ENCODE measurements at regions not wholly inside any gene's neighbourhood (a gene's known extent, or its start where the extent isn't known, plus 50 kb on each side); places are given as distances from the start of the nearest gene placed in this dataset.
A peak's percentile ranks its signal among the peaks of the same experiment; 100 is the strongest.

DNA sequence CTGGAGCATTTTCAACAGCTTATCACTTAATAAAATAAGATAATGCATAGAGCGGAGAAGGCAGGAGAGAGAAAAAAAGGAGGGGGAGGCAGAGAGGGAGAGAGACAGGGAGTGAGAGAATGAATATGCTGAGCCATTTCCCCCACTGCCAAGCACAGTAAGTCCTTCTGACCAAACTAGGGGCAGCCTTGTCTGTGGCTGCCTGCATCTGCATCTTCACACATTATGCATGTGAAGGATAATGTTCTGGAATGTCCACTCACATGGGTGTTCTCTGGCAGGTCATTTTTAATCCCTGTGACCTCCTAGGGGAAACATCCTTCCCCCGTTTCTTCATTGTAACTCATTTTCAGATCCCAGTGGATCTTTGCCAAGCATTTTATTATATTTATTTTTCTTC lies 269.3 kb downstream of the FOXA2 start:
- in situ Hi-C loops (cut with HindIII; ENCODE audit: low pct_unique_long_range_greater_than_20kb, low sequenced_read_pairs) = no loop called here
- DNase-seq (ENCODE audit: low read depth) = no peak

DNA sequence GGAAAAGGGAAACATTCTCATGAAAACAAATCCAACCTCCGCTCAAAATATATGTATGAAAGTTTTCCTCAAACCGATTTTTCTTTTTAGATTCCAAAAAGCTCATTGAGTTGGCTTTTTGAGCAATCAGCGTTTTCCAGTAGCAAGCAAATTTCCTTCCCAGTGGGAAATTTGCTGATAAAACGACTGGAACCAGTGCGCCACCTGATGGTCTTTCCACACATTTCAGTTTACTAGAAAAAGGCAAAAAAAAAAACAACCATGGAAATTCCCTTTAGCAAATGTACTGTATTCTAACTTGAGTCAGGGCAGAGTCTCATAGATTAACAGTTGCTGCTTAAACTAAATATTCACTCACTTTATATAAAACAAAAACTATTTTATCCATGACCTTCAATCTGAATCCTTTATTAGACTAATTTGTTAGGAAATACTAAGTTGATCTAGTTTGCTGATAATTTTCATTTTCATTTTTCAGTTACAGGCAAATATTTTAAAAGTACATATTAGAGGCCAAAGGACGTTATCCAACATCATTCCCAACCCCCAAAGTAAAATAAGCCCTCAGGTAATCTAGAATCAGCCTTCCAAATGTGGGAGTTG lies 271.5 kb downstream of the FOXA2 start:
- in situ Hi-C loops (cut with HindIII; ENCODE audit: low pct_unique_long_range_greater_than_20kb, low sequenced_read_pairs) = no loop called here
- DNase-seq (ENCODE audit: low read depth) = peak; percentile 54

DNA sequence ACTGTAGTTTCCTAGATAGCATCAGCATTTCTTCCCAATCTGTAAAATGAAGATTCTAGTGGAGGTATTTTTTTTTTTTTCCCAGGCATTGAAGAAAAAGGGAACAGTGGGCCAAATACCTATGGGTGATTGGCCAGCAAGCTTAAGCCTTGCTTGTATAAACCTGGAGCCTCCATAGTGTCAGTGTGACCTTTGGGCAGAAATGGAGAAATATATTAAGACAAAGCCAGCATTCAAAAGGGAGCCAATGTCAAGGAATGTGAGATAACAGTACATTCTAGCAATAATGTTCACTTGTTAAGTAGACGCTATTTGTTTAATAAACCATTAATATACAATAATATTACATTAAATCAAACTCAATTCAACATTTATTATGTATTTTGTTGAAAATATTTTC lies 275.4 kb downstream of the FOXA2 start:
- in situ Hi-C loops (cut with HindIII; ENCODE audit: low pct_unique_long_range_greater_than_20kb, low sequenced_read_pairs) = no loop called here
- DNase-seq (ENCODE audit: low read depth) = no peak

GRCh38 chr20:22307409-22307808 lies 277.0 kb downstream of the FOXA2 start:
- in situ Hi-C loops (cut with HindIII; ENCODE audit: low pct_unique_long_range_greater_than_20kb, low sequenced_read_pairs) = no loop called here

GRCh38 chr20:22305381-22305780 lies 279.0 kb downstream of the FOXA2 start:
- in situ Hi-C loops (cut with HindIII; ENCODE audit: low pct_unique_long_range_greater_than_20kb, low sequenced_read_pairs) = no loop called here
- no peak for DNase-seq (ENCODE audit: low read depth)

More at GRCh38 chr20:22307409-22307808, 277.0 kb downstream of the FOXA2 start:
- DNase-seq (ENCODE audit: low read depth) = no peak

- peak; percentile 4 for DNase-seq (ENCODE audit: low read depth)
- in situ Hi-C loops (cut with HindIII; ENCODE audit: low pct_unique_long_range_greater_than_20kb, low sequenced_read_pairs) = no loop called here
These were observed 280.8 kb downstream of the FOXA2 start for GRCh38 chr20:22303523-22303922.

- no peak for DNase-seq (ENCODE audit: low read depth)
- in situ Hi-C loops (cut with HindIII; ENCODE audit: low pct_unique_long_range_greater_than_20kb, low sequenced_read_pairs) = no loop called here
These were observed 282.3 kb downstream of the FOXA2 start for GRCh38 chr20:22302039-22302438.

- in situ Hi-C loops (cut with HindIII; ENCODE audit: low pct_unique_long_range_greater_than_20kb, low sequenced_read_pairs) = no loop called here
- no peak for DNase-seq (ENCODE audit: low read depth)
These were observed 290.5 kb downstream of the FOXA2 start for GRCh38 chr20:22293886-22294285.

DNA sequence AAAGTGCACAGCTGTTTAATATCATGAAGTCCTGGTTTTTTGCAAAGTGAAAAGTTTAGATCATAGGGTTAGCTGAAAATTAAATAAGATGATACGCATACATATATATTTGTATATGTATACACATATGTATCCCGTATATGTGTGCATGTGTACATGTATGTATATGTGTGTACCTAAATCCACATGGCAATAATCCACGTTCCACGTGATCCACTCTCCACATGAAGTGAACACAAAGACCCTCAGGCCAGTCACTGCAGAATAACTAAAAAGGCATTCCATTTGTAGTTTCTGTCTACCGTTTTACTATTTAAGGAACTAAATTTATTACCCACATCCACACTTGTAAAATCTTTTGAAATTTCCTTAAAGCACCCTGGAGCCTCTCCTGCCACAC lies 294.9 kb downstream of the FOXA2 start:
- in situ Hi-C loops (cut with HindIII; ENCODE audit: low pct_unique_long_range_greater_than_20kb, low sequenced_read_pairs) = no loop called here
- DNase-seq (ENCODE audit: low read depth) = no peak

DNA sequence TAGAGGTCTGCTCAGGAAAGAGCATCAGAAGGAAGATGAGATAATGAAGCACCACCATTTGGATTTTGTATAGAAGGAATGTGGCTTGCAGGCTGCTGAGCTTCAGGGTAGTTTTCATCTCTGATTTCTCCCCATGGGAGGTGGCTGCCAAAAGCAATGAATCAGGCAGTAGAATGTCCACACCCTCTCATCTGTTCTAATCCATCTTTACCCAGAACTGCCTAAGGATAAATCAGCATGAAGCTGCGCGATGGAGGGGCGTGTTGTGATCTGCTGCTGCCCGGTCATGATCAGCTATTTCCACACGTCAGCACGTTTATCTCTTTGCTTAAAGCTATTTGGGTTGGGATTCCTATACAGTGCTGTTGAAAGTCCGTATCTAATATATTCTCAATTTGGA lies 295.4 kb downstream of the FOXA2 start:
- no peak for DNase-seq (ENCODE audit: low read depth)
- in situ Hi-C loops (cut with HindIII; ENCODE audit: low pct_unique_long_range_greater_than_20kb, low sequenced_read_pairs) = no loop called here

GRCh38 chr20:22288156-22288555 lies 296.2 kb downstream of the FOXA2 start:
- in situ Hi-C loops (cut with HindIII; ENCODE audit: low pct_unique_long_range_greater_than_20kb, low sequenced_read_pairs) = no loop called here
- no peak for DNase-seq (ENCODE audit: low read depth)

DNA sequence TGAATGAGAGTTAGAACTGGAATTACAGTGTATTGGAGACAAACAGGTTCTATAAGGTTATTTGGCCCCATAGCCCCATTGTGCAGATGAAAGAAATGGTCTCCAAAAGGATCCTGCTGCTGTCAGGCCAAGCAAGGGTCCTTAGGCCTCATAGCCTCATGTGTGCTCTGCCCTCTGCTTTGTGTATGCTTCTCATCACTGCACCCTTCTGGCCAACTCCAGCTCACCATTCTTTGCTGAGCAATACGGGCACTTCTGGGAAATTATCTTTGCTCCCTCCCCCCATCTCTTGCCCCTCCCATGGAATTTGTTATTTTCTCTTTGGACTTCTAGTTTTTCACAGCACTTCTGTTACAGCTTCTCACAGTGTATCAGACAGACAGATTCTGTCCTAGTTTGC lies 298.8 kb downstream of the FOXA2 start:
- in situ Hi-C loops (cut with HindIII; ENCODE audit: low pct_unique_long_range_greater_than_20kb, low sequenced_read_pairs) = no loop called here

GRCh38 chr20:22282696-22283095 lies 301.7 kb downstream of the FOXA2 start:
- DNase-seq (ENCODE audit: low read depth) = no peak
- in situ Hi-C loops (cut with HindIII; ENCODE audit: low pct_unique_long_range_greater_than_20kb, low sequenced_read_pairs) = no loop called here

More for the DNA sequence above, 298.8 kb downstream of the FOXA2 start:
- DNase-seq (ENCODE audit: low read depth) = no peak

DNA sequence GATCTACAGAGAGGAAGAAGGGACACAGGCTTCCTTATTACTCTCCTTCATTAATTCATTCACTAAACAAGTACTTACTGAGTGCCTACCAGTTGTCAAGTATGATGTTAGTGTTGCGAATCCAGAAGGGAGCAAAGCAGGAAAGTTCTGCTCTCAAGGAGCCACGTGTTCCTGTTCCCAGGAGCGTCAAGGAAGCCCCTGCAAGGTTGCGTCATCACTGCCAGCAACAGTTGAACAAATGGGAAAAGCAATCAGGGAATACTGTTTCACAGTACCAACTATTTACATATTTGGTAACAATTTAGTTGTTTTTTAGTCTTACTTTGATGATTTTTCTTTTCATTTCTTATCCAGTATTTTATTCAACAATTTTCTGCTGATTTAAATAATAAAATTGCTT lies 310.0 kb downstream of the FOXA2 start:
- DNase-seq (ENCODE audit: low read depth) = no peak
- in situ Hi-C loops (cut with HindIII; ENCODE audit: low pct_unique_long_range_greater_than_20kb, low sequenced_read_pairs) = no loop called here

DNA sequence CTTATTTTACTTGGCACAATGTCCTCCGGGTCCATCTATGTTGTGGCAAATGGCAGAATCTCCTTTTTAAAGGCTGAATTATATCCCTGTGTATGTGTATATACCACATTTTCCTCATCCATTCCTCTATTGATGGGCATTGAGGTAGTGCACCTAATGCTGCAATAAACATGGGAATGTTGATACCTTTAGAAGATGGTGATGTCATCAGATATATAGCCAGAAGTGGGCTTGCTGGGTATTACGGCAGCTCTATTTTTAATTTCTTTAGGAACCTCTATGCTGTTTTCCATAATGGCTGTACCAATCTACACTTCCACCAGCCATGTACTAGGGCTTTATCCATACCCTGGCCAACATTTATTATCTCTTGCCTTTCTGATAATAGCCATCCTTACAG lies 315.7 kb downstream of the FOXA2 start:
- in situ Hi-C loops (cut with HindIII; ENCODE audit: low pct_unique_long_range_greater_than_20kb, low sequenced_read_pairs) = no loop called here
- no peak for DNase-seq (ENCODE audit: low read depth)

DNA sequence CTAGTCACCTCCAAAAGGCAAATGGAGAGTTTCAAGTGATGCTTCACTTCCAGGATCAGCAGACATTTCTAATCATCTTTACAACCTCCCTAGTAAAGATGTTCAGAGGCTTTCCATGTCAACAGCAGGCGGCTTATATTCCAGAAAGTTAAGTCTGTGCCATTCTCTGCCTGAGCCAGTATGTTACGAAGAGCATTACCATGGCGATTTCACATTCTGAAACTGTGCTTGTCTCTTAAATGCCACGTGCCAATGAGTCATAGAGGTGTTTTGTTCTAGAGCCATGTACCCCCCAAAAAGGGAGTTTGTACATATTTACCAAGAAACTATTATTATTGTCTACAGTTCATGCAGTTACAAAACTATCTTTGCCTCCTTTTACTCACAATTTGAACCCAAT lies 319.5 kb downstream of the FOXA2 start:
- in situ Hi-C loops (cut with HindIII; ENCODE audit: low pct_unique_long_range_greater_than_20kb, low sequenced_read_pairs) = no loop called here

GRCh38 chr20:22260506-22260905 lies 323.9 kb downstream of the FOXA2 start:
- DNase-seq (ENCODE audit: low read depth) = no peak
- in situ Hi-C loops (cut with HindIII; ENCODE audit: low pct_unique_long_range_greater_than_20kb, low sequenced_read_pairs) = no loop called here

More for the DNA sequence above, 319.5 kb downstream of the FOXA2 start:
- DNase-seq (ENCODE audit: low read depth) = no peak

GRCh38 chr20:22257912-22258311 lies 326.5 kb downstream of the FOXA2 start:
- in situ Hi-C loops (cut with HindIII; ENCODE audit: low pct_unique_long_range_greater_than_20kb, low sequenced_read_pairs) = no loop called here
- no peak for DNase-seq (ENCODE audit: low read depth)

GRCh38 chr20:22248051-22248667 lies 336.2 kb downstream of the FOXA2 start:
- in situ Hi-C loops (cut with HindIII; ENCODE audit: low pct_unique_long_range_greater_than_20kb, low sequenced_read_pairs) = no loop called here
- no peak for DNase-seq (ENCODE audit: low read depth)

GRCh38 chr20:22245139-22245538 lies 339.2 kb downstream of the FOXA2 start:
- no peak for DNase-seq (ENCODE audit: low read depth)
- in situ Hi-C loops (cut with HindIII; ENCODE audit: low pct_unique_long_range_greater_than_20kb, low sequenced_read_pairs) = no loop called here
